DND-41 (cell line): ENCODE measurements at regions not wholly inside any gene's neighbourhood (a gene's known extent, or its start where the extent isn't known, plus 50 kb on each side); places are given as distances from the start of the nearest gene placed in this dataset.
"Not testable (repeated sequence)": the region's sequence is repeated elsewhere in the genome, so short reads cannot be mapped to it uniquely, and the experiment has no call there.

Experiments used
- ATAC-seq: fragments of 200-7000 bp; cut with Tn5 transposase; 3 replicates; pipeline ENCODE4 v1.9.1; 2021; ENCODE audit warnings: low read depth; ENCODE audit not compliant: insufficient read depth
- DNase-seq: peaks from one replicate; pipeline ENCODE4 v3.0.0-alpha.2; 2020
- H2AFZ ChIP-seq: 2 replicates; pipeline ENCODE4 v1.6.0; 2012; ENCODE audit warnings: low read depth, low read length
- H3K27ac ChIP-seq: 2 replicates; pipeline ENCODE4 v1.5.1; 2012; ENCODE audit warnings: low read length, inconsistent platforms
- H3K27me3 ChIP-seq: fragments of 200-600 bp; sonication (generic); 2 replicates; pipeline ENCODE4 v1.6.0; 2012; ENCODE audit warnings: low read length, mild to moderate bottlenecking, inconsistent platforms; ENCODE audit not compliant: insufficient read depth, poor library complexity
- H3K36me3 ChIP-seq: 2 replicates; pipeline ENCODE4 v1.5.1; 2012; ENCODE audit warnings: low read length, inconsistent platforms; ENCODE audit not compliant: insufficient read depth
- H3K4me1 ChIP-seq: 2 replicates; pipeline ENCODE4 v1.5.1; 2012; ENCODE audit warnings: mild to moderate bottlenecking, low read length; ENCODE audit not compliant: insufficient read depth
- H3K4me2 ChIP-seq: 2 replicates; pipeline ENCODE4 v1.6.0; 2012; ENCODE audit warnings: mild to moderate bottlenecking, moderate library complexity, low read length, inconsistent platforms; ENCODE audit not compliant: insufficient read depth
- H3K4me3 ChIP-seq, 2 experiments: fragments of 200-600 bp in 1 of 2; shearing (Covaris generic) in 1 of 2; 2 replicates each; pipeline ENCODE4 v1.5.1; 2012 to 2016; ENCODE audit warnings: inconsistent platforms in 2 of 2, low read length in 2 of 2, mild to moderate bottlenecking in 2 of 2, low read depth in 1 of 2, moderate library complexity in 1 of 2
- H3K79me2 ChIP-seq: 2 replicates; pipeline ENCODE4 v1.6.0; 2012; ENCODE audit warnings: low read length, inconsistent platforms; ENCODE audit not compliant: insufficient read depth
- H3K9ac ChIP-seq: 2 replicates; pipeline ENCODE4 v1.6.0; 2012; ENCODE audit warnings: low read depth, mild to moderate bottlenecking, inconsistent platforms, low read length, moderate library complexity
- H3K9me3 ChIP-seq: 2 replicates; pipeline ENCODE4 v1.5.1; 2012; ENCODE audit warnings: low read length, moderate library complexity, mild to moderate bottlenecking, inconsistent platforms; ENCODE audit not compliant: insufficient read depth, severe bottlenecking
- H4K20me1 ChIP-seq: 2 replicates; pipeline ENCODE4 v1.6.0; 2012; ENCODE audit warnings: low read length; ENCODE audit not compliant: insufficient read depth
- CTCF ChIP-seq: IDR thresholded peaks from 2 replicates; pipeline ENCODE4 v1.5.1; 2012; ENCODE audit warnings: borderline replicate concordance, low read length, moderate library complexity, mild to moderate bottlenecking; ENCODE audit not compliant: poor library complexity, severe bottlenecking; ENCODE audit errors: extremely low read depth
- EZH2 ChIP-seq: IDR thresholded peaks from 3 replicates; pipeline ENCODE4 v1.6.1; 2012; ENCODE audit warnings: borderline replicate concordance, low read depth, mild to moderate bottlenecking, moderate library complexity, low read length, inconsistent platforms; ENCODE audit not compliant: severe bottlenecking

DNA sequence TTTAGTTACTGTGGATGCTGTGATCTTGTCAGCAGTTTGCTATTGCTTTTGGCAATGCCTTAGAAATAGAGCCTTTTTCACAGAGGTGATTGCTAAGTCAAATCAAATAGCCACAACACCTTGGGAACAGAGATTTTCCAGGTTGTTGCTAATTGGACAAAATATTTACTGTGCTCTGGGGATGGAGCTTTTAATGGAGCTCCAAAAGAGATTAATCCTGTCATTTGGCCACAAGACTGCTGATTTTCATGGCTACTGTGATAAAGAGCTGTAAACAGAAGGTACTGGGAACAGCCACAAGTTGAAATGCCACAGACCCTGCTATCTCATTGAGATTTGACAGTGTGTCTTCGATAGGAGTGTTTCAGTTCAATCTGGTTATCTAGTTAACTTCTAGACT lies 1715.2 kb upstream of the ADGRL3 start:
- no peak for TF ChIP-seq CTCF
- TF ChIP-seq EZH2 = no peak

GRCh38 chr4:59500103-59500502 lies 1700.0 kb upstream of the ADGRL3 start:
- H3K9ac ChIP-seq = no peak overlapping the region
- no peaks in the 10 kb centered on the region for H3K27me3 ChIP-seq
- H3K4me3 ChIP-seq = no peak overlapping the region
- no peak overlapping the region for H2AFZ ChIP-seq
- H4K20me1 ChIP-seq = no peaks in the 10 kb centered on the region
- no peak overlapping the region for H3K27ac ChIP-seq
- no peaks in the 10 kb centered on the region for H3K79me2 ChIP-seq
- TF ChIP-seq CTCF = no peak
- no peak for TF ChIP-seq EZH2
- H3K9me3 ChIP-seq = no peaks in the 10 kb centered on the region
- no peaks in the 10 kb centered on the region for H3K4me1 ChIP-seq
- no peak for ATAC-seq
- no peaks in the 10 kb centered on the region for H3K36me3 ChIP-seq
- H3K4me2 ChIP-seq = no peak overlapping the region
- no peak for DNase-seq

More for the DNA sequence above, 1715.2 kb upstream of the ADGRL3 start:
- Histone ChIP-seq H3K4me1 (no peaks in the 10 kb centered on the region), H3K4me3 (no peak overlapping the region), H3K36me3 (no peaks in the 10 kb centered on the region), H3K9ac (no peak overlapping the region), H3K27me3 (no peaks in the 10 kb centered on the region), H4K20me1 (no peaks in the 10 kb centered on the region), H3K27ac (no peak overlapping the region), H2AFZ (no peak overlapping the region), H3K79me2 (no peaks in the 10 kb centered on the region), H3K4me2 (no peak overlapping the region), H3K9me3 (no peaks in the 10 kb centered on the region)
- DNase-seq (no peak), ATAC-seq (no peak)

GRCh38 chr4:59503731-59504130 lies 1696.4 kb upstream of the ADGRL3 start:
- Histone ChIP-seq H2AFZ (no peak overlapping the region), H3K9me3 (no peaks in the 10 kb centered on the region), H3K4me3 (no peak overlapping the region), H3K27me3 (no peaks in the 10 kb centered on the region), H3K9ac (no peak overlapping the region), H3K4me1 (no peaks in the 10 kb centered on the region), H4K20me1 (no peaks in the 10 kb centered on the region), H3K79me2 (no peaks in the 10 kb centered on the region), H3K4me2 (no peak overlapping the region), H3K27ac (no peak overlapping the region), H3K36me3 (no peaks in the 10 kb centered on the region)
- no peak for TF ChIP-seq CTCF
- TF ChIP-seq EZH2 = no peak
- no peak for ATAC-seq
- DNase-seq = no peak

DNA sequence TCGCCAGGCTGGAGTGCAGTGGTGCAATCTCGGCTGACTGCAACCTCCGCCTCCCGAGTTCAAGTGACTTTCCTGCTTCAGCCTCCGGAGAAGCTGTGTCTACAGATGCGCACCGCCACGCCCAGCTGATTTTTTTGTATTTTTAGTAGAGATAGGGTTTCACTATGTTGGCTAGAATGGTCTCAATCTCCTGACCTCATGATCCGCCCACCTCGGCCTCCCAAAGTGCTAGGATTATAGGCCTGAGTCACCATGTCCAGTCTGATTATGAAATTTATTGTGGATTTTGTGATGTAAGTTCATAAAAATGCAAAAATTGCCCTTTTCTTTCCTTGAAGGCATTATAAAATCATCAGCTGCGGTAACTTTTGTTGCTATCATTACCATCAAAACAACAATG lies 1688.3 kb upstream of the ADGRL3 start:
- not testable (repeated sequence) for H3K27ac ChIP-seq, H3K9me3 ChIP-seq, H3K4me3 ChIP-seq, H2AFZ ChIP-seq, H3K4me2 ChIP-seq, H3K9ac ChIP-seq, H3K36me3 ChIP-seq, H4K20me1 ChIP-seq, H3K79me2 ChIP-seq, ATAC-seq, H3K4me1 ChIP-seq, DNase-seq, H3K27me3 ChIP-seq
